Lower leg skin (tissue), 4 donors: ENCODE measurements at regions not wholly inside any gene's neighbourhood (a gene's known extent, or its start where the extent isn't known, plus 50 kb on each side); places are given as distances from the start of the nearest gene placed in this dataset.

Source experiments
- DNase-seq, 2 donors: peaks; one replicate each; pipeline ENCODE4 v3.0.0-alpha.2; 2019; ENCODE audit warnings: low spot score in 2 of 2
- H3K4me3 ChIP-seq: fragments of 200-600 bp; sonication (generic); 2 replicates; pipeline ENCODE4 v1.5.1; 2017; ENCODE audit warnings: mild to moderate bottlenecking, low read depth; ENCODE audit not compliant: poor library complexity, severe bottlenecking
- POLR2A ChIP-seq, 2 donors: fragments of 450-650 bp; IDR thresholded peaks; one replicate each; pipeline ENCODE4 v1.6.1; 2016 to 2017; ENCODE audit warnings: antibody characterized with exemption in 2 of 2, mild to moderate bottlenecking in 1 of 2, moderate library complexity in 1 of 2
- WGBS, 2 donors: methylation state at CpG; one replicate each; pipeline ENCODE4 v1.1.5; 2018; 5-methylcytosine and 5-hydroxymethylcytosine counted together
- intact Hi-C: fragments of 100-400 bp; cut with DNase I; formaldehyde crosslinking; loops from one replicate; pipeline ENCODE4 v1.15.0; 2023; ENCODE audit warnings: low total_unique reads
- TF ChIP-seq, protein P1 (sequence below), 3 donors: fragments of 450-650 bp; IDR thresholded peaks; one replicate each; pipeline ENCODE4 v1.5.1; 2016; ENCODE audit warnings: antibody characterized with exemption in 3 of 3, mild to moderate bottlenecking in 3 of 3, moderate library complexity in 2 of 3

DNA sequence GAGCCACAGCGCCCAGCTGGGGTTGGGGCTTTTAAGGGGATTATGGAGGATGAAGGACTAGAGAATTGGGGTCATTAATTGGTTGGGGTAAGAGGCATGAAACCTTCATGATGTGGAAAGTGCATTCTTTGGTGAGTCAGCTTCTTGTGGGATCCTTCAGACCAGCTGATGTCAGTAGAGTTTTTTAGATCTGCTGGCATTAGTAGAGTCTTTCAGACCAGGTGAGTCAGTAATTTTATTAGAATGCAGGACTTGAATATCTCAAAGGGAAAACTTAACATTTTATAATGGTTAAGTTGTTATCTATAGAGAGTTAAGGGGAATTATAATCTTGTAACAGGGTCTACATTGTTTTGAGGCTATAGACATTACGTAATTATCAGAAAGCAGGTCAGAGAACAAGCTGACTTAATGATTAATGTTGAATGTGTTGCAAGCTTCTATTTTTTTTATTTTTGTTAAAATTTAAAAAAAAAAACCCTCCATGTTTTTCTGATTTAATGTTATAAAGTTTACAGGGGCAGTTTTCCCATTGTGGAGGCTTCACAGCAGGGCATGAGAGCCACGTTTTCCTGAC, 160.9 kb upstream of the FMN2 start:
- TF ChIP-seq POLR2A (IDR thresholded peaks at IDR 0.05): no peak
- TF ChIP-seq, protein P1, sequence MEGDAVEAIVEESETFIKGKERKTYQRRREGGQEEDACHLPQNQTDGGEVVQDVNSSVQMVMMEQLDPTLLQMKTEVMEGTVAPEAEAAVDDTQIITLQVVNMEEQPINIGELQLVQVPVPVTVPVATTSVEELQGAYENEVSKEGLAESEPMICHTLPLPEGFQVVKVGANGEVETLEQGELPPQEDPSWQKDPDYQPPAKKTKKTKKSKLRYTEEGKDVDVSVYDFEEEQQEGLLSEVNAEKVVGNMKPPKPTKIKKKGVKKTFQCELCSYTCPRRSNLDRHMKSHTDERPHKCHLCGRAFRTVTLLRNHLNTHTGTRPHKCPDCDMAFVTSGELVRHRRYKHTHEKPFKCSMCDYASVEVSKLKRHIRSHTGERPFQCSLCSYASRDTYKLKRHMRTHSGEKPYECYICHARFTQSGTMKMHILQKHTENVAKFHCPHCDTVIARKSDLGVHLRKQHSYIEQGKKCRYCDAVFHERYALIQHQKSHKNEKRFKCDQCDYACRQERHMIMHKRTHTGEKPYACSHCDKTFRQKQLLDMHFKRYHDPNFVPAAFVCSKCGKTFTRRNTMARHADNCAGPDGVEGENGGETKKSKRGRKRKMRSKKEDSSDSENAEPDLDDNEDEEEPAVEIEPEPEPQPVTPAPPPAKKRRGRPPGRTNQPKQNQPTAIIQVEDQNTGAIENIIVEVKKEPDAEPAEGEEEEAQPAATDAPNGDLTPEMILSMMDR (IDR thresholded peaks at IDR 0.05): no peak
- no peak for DNase-seq
- 68 to 70% methylated on average over 3 of the region's 3 CpGs for WGBS, 2 donors
- intact Hi-C loops: no loop called here
- H3K4me3 ChIP-seq: no peak overlapping the region

DNA sequence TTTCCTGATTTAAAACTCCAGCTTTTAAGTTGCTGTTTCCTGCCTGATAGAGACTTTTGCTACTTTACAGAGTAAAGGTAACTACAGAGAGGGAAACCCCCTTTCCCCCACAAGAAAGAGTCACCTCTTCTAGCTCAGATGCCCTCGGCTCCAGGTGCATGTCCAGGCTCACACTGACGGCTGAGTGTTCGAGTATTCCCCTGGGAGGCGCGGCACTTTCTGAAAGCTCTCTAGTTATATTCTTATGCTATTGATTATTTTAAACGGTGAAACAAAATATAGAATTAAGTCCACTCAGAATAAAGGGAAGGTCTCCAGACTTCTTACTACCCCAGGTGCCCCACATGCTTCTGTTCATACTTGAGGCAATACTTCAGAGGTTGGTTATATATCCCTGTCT, 160.3 kb upstream of the FMN2 start:
- no peak overlapping the region for H3K4me3 ChIP-seq
- 71 to 74% methylated on average over 6 of the region's 6 CpGs for WGBS, 2 donors
- no peak for DNase-seq
- TF ChIP-seq, protein P1 (IDR thresholded peaks at IDR 0.05): no peak
- TF ChIP-seq POLR2A (IDR thresholded peaks at IDR 0.05): no peak
- intact Hi-C loops: no loop called here

DNA sequence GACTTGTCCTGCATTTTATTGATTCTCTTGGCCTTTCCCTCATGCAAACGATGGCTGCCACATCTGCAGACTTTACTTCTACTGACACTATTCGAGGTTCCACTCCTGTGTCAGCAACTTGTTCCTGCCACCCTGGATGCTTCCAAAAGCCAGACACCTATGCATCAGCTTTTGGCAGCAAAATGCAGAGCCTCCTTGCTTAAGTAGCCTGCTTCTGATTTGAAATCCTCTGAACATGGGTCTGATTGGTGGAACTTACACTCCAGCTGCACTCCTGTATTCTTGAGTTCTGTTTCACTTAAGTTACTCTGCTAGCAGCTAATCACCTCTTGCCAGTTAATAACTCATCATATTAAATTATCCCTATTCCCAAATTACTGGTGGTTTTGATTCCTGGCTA, 152.1 kb upstream of the FMN2 start:
- no peak for DNase-seq
- WGBS, 2 donors: 70 to 71% methylated on average over 2 of the region's 2 CpGs
- TF ChIP-seq, protein P1 (IDR thresholded peaks at IDR 0.05): no peak
- TF ChIP-seq POLR2A (IDR thresholded peaks at IDR 0.05): no peak
- H3K4me3 ChIP-seq: no peak overlapping the region
- intact Hi-C loops: no loop called here

DNA sequence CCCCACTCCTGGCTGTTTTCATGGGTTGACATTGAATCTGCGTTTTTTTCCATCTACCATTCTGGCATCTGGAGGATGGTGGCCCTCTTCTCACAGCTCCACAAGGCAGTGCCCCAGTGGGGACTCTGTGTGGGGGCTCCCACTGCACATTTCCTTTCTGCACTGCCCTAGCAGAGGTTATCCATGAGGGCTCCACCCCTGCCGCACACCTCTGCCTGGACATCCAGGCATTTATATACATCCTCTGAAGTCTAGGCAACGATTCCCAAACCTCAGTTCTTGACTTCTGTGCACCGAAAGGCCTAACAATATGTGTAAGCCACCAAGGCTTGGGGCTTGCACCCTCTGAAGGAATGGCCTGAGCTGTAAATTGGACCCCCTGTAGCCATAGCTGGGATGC, 147.9 kb upstream of the FMN2 start:
- TF ChIP-seq, protein P1 (IDR thresholded peaks at IDR 0.05): no peak
- TF ChIP-seq POLR2A (IDR thresholded peaks at IDR 0.05): no peak
- WGBS, 2 donors: 77 to 86% methylated on average over 4 of the region's 4 CpGs
- DNase-seq: no peak
- intact Hi-C loops: no loop called here
- no peak overlapping the region for H3K4me3 ChIP-seq

DNA sequence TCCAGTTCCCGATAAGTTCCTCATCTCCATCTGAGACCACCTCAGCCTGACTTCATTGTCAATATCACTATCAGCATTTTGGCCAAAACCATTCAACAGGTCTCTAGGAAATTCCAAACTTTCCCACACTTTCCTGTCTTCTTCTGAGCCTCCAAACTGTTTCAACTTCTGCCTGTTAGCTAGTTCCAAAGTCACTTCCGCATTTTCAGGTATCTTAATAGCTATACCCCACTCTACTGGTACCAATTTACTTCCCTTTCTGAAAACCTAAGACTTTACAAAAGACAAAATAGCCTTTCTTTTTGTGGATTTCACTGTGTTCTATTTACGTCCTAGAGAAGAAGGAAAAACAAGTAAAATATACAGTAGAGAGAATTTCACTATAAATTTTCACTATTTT, 147.0 kb upstream of the FMN2 start:
- intact Hi-C loops: no loop called here

More for the DNA sequence above, 147.0 kb upstream of the FMN2 start:
- WGBS, 2 donors: 75 to 76% methylated on average over 3 of the region's 3 CpGs
- no peak for DNase-seq
- TF ChIP-seq, protein P1 (IDR thresholded peaks at IDR 0.05): no peak
- no peak for TF ChIP-seq POLR2A (IDR thresholded peaks at IDR 0.05)
- no peak overlapping the region for H3K4me3 ChIP-seq
